Stomach (tissue), 4 donors: ENCODE measurements at regions not wholly inside any gene's neighbourhood (a gene's known extent, or its start where the extent isn't known, plus 50 kb on each side); places are given as distances from the start of the nearest gene placed in this dataset.

Experiments used
- EP300 ChIP-seq: sonication (generic); formaldehyde crosslinking; IDR thresholded peaks from one replicate; pipeline ENCODE4 v1.6.1; 2017; ENCODE audit warnings: antibody characterized with exemption
- POLR2A ChIP-seq, 4 donors: fragments of 450-650 bp; IDR thresholded peaks; one replicate each; pipeline ENCODE4 v1.6.1; 2016; ENCODE audit warnings: antibody characterized with exemption in 4 of 4, control low read depth in 2 of 4, mild to moderate bottlenecking in 1 of 4, moderate library complexity in 1 of 4
- TF ChIP-seq, protein P1 (sequence below), 7 experiments: fragments of 450-650 bp in 4 of 7; fragments of 200-600 bp in 3 of 7; sonication (generic) in 3 of 7; IDR thresholded peaks; one replicate each; pipeline ENCODE4 v1.5.1; 2016 to 2019; ENCODE audit warnings: antibody characterized with exemption in 7 of 7, control low read depth in 2 of 7, mild to moderate bottlenecking in 1 of 7

DNA sequence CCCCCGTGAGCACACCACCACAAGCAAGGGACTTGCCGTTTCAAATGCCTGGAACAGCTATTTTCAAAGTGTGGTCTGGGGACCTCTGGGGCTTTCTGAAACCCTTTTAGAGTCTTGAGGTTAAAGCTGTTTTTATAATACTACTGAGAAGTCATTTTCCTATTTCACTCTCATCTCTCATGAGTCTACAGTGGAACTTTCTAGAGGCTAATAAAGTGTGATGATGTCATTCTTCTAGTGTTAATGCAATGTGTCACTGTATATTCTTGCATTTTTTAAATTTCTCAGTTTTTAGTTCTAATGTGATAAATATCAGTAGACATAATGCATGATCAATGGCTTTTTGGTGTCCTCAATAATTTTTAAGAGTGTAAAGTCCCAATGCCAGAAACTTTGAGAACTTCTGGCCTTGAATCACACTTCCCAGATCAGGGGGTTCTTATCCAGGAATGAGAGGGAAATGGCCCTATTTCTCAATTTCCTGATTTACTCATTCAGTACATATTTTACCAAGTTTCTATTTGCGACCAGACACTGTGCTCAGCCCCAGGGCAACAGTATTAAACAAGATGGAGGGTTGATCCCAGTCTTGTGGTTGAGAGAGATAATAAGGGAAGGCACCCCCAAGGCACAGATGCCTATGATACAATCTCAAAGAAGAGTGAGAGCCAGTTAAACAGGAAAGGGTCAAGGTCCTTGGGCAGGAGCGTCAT is 444.0 kb downstream of the HS3ST3B1 start:
- no peak for TF ChIP-seq POLR2A (IDR thresholded peaks at IDR 0.05)
- TF ChIP-seq, protein P1, sequence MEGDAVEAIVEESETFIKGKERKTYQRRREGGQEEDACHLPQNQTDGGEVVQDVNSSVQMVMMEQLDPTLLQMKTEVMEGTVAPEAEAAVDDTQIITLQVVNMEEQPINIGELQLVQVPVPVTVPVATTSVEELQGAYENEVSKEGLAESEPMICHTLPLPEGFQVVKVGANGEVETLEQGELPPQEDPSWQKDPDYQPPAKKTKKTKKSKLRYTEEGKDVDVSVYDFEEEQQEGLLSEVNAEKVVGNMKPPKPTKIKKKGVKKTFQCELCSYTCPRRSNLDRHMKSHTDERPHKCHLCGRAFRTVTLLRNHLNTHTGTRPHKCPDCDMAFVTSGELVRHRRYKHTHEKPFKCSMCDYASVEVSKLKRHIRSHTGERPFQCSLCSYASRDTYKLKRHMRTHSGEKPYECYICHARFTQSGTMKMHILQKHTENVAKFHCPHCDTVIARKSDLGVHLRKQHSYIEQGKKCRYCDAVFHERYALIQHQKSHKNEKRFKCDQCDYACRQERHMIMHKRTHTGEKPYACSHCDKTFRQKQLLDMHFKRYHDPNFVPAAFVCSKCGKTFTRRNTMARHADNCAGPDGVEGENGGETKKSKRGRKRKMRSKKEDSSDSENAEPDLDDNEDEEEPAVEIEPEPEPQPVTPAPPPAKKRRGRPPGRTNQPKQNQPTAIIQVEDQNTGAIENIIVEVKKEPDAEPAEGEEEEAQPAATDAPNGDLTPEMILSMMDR (IDR thresholded peaks at IDR 0.05) = no peak
- no peak for TF ChIP-seq EP300
